ENCODE measurements at regions not wholly inside any gene's neighbourhood (a gene's known extent, or its start where the extent isn't known, plus 50 kb on each side); places are given as distances from the start of the nearest gene placed in this dataset.

DNA sequence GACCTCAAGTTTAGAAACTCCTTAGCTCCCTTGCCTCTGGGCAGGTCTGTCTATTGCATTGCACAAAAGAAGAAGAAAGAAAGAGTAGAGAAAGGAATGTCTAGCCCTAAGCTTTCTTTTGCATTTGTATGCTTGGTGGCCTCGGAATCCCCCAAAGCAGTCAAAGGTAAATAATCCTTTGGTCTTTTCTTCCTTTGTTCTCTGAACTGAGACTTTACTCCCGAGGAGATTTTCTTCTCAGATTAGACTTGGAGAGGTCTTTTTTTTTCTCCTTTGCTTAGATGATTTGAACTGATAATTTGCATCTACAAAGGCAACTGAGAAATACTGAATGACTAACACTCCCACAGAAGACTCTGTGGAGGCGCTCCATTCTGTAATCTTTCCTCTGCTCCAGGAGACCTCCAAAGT lies 93.2 kb downstream of the AKR1D1 start:
- DNase-seq (ENCODE audit: low spot score) (no peak), ATAC-seq (ENCODE audit: low FRiP score) (no peak)
- TF ChIP-seq, protein P1, sequence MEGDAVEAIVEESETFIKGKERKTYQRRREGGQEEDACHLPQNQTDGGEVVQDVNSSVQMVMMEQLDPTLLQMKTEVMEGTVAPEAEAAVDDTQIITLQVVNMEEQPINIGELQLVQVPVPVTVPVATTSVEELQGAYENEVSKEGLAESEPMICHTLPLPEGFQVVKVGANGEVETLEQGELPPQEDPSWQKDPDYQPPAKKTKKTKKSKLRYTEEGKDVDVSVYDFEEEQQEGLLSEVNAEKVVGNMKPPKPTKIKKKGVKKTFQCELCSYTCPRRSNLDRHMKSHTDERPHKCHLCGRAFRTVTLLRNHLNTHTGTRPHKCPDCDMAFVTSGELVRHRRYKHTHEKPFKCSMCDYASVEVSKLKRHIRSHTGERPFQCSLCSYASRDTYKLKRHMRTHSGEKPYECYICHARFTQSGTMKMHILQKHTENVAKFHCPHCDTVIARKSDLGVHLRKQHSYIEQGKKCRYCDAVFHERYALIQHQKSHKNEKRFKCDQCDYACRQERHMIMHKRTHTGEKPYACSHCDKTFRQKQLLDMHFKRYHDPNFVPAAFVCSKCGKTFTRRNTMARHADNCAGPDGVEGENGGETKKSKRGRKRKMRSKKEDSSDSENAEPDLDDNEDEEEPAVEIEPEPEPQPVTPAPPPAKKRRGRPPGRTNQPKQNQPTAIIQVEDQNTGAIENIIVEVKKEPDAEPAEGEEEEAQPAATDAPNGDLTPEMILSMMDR (IDR thresholded peaks at IDR 0.05): no peak

DNA sequence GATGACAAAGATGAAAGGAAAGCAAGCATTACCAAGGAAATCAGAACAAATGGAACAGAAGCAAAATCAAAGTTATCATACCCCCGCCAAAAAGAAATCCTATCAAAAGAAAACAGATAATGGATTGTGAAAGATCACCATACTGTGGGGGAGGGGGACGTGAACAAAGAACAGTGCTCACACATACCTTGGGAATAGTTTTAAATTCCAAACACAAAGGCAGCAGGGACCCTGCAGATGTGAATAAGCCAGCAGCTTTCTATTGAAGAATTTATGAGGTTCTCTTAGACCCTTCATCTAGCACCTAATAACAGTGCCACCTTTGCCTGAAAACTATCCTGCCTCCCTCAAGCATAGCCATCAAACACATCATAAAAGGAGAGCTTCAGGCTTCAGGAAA lies 94.0 kb downstream of the AKR1D1 start:
- TF ChIP-seq, protein P1 (IDR thresholded peaks at IDR 0.05): no peak
- ATAC-seq (ENCODE audit: low FRiP score) (no peak), DNase-seq (ENCODE audit: low spot score) (no peak)

GRCh38 chr7:138170959-138171703 lies 94.9 kb downstream of the AKR1D1 start:
- TF ChIP-seq, protein P1 (IDR thresholded peaks at IDR 0.05): no peak
- ATAC-seq (ENCODE audit: low FRiP score) (no peak), DNase-seq (ENCODE audit: low spot score) (no peak)

DNA sequence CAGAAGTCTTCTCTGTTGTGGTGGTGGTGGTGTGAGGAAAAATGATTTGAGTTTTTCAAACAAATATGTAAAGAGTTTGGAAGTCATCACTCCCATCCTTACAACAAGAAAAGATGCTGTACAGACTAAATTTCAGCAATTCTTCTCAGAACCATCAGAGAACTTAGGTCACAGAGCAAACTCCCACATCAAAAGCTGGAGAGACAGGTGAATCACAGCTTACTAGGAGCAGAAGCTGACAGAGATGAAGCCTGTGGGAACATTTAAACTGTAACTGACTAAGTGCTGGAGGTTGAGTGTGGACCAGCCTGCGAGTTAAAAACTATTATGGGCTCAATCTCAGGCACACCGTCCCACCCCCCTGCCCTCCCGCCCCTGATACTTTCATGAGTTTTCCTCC lies 97.3 kb downstream of the AKR1D1 start:
- TF ChIP-seq, protein P1 (IDR thresholded peaks at IDR 0.05): no peak
- no peak for ATAC-seq (ENCODE audit: low FRiP score)

GRCh38 chr7:138176060-138176459 lies 99.8 kb downstream of the AKR1D1 start:
- DNase-seq (ENCODE audit: low spot score) (no peak), ATAC-seq (ENCODE audit: low FRiP score) (no peak)
- TF ChIP-seq, protein P1 (IDR thresholded peaks at IDR 0.05): no peak

More for the DNA sequence above, 97.3 kb downstream of the AKR1D1 start:
- no peak for DNase-seq (ENCODE audit: low spot score)

DNA sequence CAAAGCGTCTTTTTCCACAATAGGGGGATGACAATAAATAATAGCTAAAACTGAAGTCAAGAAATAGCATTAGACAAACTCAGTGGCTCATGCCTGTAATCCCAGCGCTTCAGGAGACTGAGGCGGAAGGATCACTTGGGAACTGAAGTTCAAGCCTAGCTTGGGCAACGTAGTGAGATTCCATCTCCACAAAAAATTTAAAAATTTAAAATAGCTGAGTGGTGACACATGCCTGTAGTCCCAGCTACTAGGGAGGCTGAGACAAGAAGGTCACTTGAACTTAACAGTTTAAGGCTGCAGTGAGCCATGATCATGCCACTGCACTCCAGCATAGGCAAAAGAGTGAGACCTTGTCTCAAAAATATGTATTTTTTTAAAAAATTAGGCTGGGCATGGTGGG lies 107.9 kb downstream of the AKR1D1 start:
- no peak for ATAC-seq (ENCODE audit: low FRiP score)
- TF ChIP-seq, protein P1 (IDR thresholded peaks at IDR 0.05): no peak
- DNase-seq (ENCODE audit: low spot score): no peak

All from omental fat pad (tissue), 3 donors.